Trophoblast cell (in vitro differentiated cells and primary cell): ENCODE measurements at regions not wholly inside any gene's neighbourhood (a gene's known extent, or its start where the extent isn't known, plus 50 kb on each side); places are given as distances from the start of the nearest gene placed in this dataset.

ENCODE experiments used
- DNase-seq, 2 donors: peaks; one replicate each; pipeline ENCODE4 v3.0.0-alpha.2; 2016
- H2AFZ ChIP-seq: 2 replicates; pipeline ENCODE4 v1.6.1; 2013; ENCODE audit warnings: low read length, moderate library complexity, mild to moderate bottlenecking; ENCODE audit not compliant: insufficient read depth, poor library complexity
- H2AK5ac ChIP-seq: 2 replicates; pipeline ENCODE4 v1.6.1; 2013; ENCODE audit warnings: mild to moderate bottlenecking, low read length
- H2BK120ac ChIP-seq: 2 replicates; pipeline ENCODE4 v1.6.1; 2013; ENCODE audit warnings: low read length, mild to moderate bottlenecking, moderate library complexity; ENCODE audit not compliant: insufficient read depth, poor library complexity
- H2BK12ac ChIP-seq: 2 replicates; pipeline ENCODE4 v1.6.1; 2013; ENCODE audit warnings: mild to moderate bottlenecking, low read length, moderate library complexity
- H2BK5ac ChIP-seq: 2 replicates; pipeline ENCODE4 v1.6.1; 2013; ENCODE audit warnings: low read length, low read depth, moderate library complexity, mild to moderate bottlenecking; ENCODE audit not compliant: poor library complexity
- H3K14ac ChIP-seq: 2 replicates; pipeline ENCODE4 v1.6.1; 2013; ENCODE audit warnings: mild to moderate bottlenecking, low read length
- H3K18ac ChIP-seq: 2 replicates; pipeline ENCODE4 v1.6.1; 2013; ENCODE audit warnings: mild to moderate bottlenecking, low read length
- H3K23ac ChIP-seq: 2 replicates; pipeline ENCODE4 v1.6.1; 2013; ENCODE audit warnings: low read length
- H3K27ac ChIP-seq: 2 replicates; pipeline ENCODE4 v1.5.1; 2013; ENCODE audit warnings: low read depth, mild to moderate bottlenecking, inconsistent platforms, low read length, moderate library complexity
- H3K27me3 ChIP-seq: 2 replicates; pipeline ENCODE4 v1.6.1; 2013; ENCODE audit warnings: inconsistent platforms, mild to moderate bottlenecking, low read length, moderate library complexity; ENCODE audit not compliant: insufficient read depth
- H3K36me3 ChIP-seq, 2 experiments: 1 replicate in 1 of 2; 2 replicates in 1 of 2; pipeline ENCODE4 v1.6.1; 2013; ENCODE audit warnings: low read length in 2 of 2, mild to moderate bottlenecking in 2 of 2, moderate library complexity in 1 of 2; ENCODE audit not compliant: insufficient read depth in 2 of 2, control insufficient read depth in 1 of 2
- H3K4ac ChIP-seq: 2 replicates; pipeline ENCODE4 v1.6.1; 2013; ENCODE audit warnings: low read depth, mild to moderate bottlenecking, low read length, moderate library complexity
- H3K4me1 ChIP-seq, 2 experiments: 1 replicate in 1 of 2; 2 replicates in 1 of 2; pipeline ENCODE4 v1.6.1; 2013; ENCODE audit warnings: low read length in 2 of 2, mild to moderate bottlenecking in 2 of 2, moderate library complexity in 1 of 2; ENCODE audit not compliant: insufficient read depth in 2 of 2, control insufficient read depth in 1 of 2
- H3K4me2 ChIP-seq: 2 replicates; pipeline ENCODE4 v1.6.1; 2013; ENCODE audit warnings: inconsistent platforms, mild to moderate bottlenecking, low read length, moderate library complexity
- H3K4me3 ChIP-seq: 2 replicates; pipeline ENCODE4 v1.5.1; 2013; ENCODE audit warnings: mild to moderate bottlenecking, low read depth, low read length, inconsistent platforms
- H3K79me1 ChIP-seq: one replicate; pipeline ENCODE4 v1.6.1; 2013; ENCODE audit warnings: low read length
- H3K79me2 ChIP-seq: 2 replicates; pipeline ENCODE4 v1.6.1; 2013; ENCODE audit warnings: low read length, mild to moderate bottlenecking; ENCODE audit not compliant: control insufficient read depth, insufficient read depth, poor library complexity
- H3K9ac ChIP-seq: 2 replicates; pipeline ENCODE4 v1.6.1; 2013; ENCODE audit warnings: mild to moderate bottlenecking, low read length
- H3K9me3 ChIP-seq: 2 replicates; pipeline ENCODE4 v1.6.1; 2013; ENCODE audit warnings: low read depth, mild to moderate bottlenecking, control low read depth, inconsistent platforms, low read length; ENCODE audit not compliant: insufficient read depth
- H4K12ac ChIP-seq: 2 replicates; pipeline ENCODE4 v1.6.1; 2013; ENCODE audit warnings: low read depth, mild to moderate bottlenecking, low read length, moderate library complexity
- H4K8ac ChIP-seq: 2 replicates; pipeline ENCODE4 v1.6.1; 2013; ENCODE audit warnings: low read depth, mild to moderate bottlenecking, low read length, moderate library complexity
- H4K91ac ChIP-seq: one replicate; pipeline ENCODE4 v1.6.1; 2013; ENCODE audit warnings: low read depth, mild to moderate bottlenecking, low read length, moderate library complexity
- WGBS: extraction: QIAGEN DNeasy Blood & Tissue Kit; methylation state at CpG from one replicate; pipeline ENCODE4 v1.1.7; 2013; ENCODE audit warnings: missing lambda C conversion rate; ENCODE audit not compliant: insufficient read length, insufficient coverage; ENCODE audit errors: extremely low coverage; 5-methylcytosine and 5-hydroxymethylcytosine counted together

DNA sequence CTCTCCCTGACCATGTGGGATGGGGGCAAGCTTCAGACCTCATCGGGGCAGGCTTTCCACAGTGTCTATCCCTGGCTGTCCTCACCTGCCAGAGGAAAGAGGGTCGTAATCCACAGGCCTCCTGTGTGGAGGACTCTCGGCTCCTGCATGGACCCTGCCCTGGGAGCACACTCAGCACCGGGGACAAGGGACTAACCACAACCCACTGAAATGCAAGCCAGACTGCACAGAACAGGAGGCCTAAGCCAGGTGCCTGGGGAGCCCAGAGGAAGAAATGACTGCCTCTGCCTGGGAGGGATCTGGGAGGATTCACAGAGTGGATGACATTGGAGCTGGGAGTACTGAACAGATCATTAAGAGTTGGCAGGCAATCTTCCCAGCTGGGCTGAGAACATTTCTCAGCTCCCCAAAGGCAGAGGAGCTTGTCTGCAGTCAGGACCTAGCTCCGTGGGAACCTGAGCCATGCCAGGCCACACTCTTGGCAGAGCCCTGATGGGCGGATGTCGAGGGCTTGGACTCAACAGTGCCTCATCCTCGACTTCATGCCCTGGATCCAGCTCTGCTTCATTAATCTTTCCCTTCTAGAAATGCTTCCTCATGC, 213.4 kb downstream of the USP6NL start:
- no peak overlapping the region for H2BK120ac ChIP-seq
- H2AFZ ChIP-seq = no peak overlapping the region
- H3K4ac ChIP-seq = no peak overlapping the region
- H4K91ac ChIP-seq = no peak overlapping the region
- no peak for DNase-seq
- H4K8ac ChIP-seq = no peak overlapping the region
- no peak overlapping the region for H3K27ac ChIP-seq
- no CpG with 5 or more reads among the region's 8 CpGs for WGBS
- no peaks in the 10 kb centered on the region for H3K27me3 ChIP-seq
- H3K9ac ChIP-seq = no peak overlapping the region
- no peaks in the 10 kb centered on the region for H3K36me3 ChIP-seq
- H4K12ac ChIP-seq = no peak overlapping the region
- H3K79me1 ChIP-seq = no peaks in the 10 kb centered on the region
- no peak overlapping the region for H2AK5ac ChIP-seq
- H3K9me3 ChIP-seq = peaks cover 3% of the 10 kb centered on the region
- no peak overlapping the region for H3K18ac ChIP-seq
- H3K14ac ChIP-seq = no peak overlapping the region
- no peak overlapping the region for H3K4me3 ChIP-seq
- no peak overlapping the region for H3K23ac ChIP-seq
- no peak overlapping the region for H2BK5ac ChIP-seq
- H2BK12ac ChIP-seq = no peak overlapping the region
- H3K79me2 ChIP-seq = no peaks in the 10 kb centered on the region
- no peak overlapping the region for H3K4me2 ChIP-seq
- H3K4me1 ChIP-seq = peaks cover 0 to 1% of the 10 kb centered on the region in 2 experiments

DNA sequence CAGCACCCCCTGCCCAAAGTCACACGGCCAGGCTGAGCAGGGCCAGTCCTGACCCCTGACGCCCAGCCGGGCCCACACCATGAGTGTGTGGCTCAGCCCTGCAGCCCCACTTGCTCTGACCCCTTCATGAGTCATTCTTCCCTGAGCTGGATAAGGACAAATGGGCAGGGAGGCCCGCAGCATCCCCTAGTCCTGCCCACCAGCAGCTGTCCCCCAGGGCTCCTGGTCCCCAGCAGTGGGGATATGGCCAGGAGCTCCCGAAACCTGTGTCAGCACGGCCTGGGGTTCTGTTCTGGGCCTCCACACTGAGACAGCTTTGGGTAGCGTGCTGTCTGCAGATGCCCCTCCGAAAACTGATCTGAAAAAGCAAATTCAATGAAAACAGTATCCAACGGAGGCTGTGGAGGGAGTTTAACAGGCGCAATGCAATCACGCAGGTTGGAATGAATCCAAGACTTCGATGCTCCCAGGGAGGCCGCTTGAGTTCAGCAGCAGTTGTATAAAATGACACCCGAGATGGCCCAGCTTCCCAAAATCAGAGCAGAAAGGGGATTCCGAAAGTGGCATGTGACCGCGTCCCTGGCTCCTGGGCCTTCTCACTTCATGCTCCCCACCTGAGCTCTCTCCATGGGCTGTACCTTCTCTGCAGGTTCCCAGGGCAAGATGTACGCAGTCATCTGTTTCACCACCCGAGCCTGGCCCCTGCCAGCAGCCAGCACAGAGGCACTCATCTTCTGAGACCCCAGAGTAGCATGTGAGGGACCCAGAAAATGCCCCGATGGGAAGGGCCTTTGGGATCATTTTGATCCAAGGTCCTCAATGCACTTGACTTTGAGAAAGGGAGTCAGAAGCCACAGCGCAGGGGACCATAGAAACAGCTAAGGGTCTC, 214.1 kb downstream of the USP6NL start:
- H3K27ac ChIP-seq = no peak overlapping the region
- no peak overlapping the region for H4K91ac ChIP-seq
- H2AFZ ChIP-seq = no peak overlapping the region
- no peak overlapping the region for H2BK12ac ChIP-seq
- H3K23ac ChIP-seq = no peak overlapping the region
- peaks cover 3% of the 10 kb centered on the region for H3K9me3 ChIP-seq
- H3K27me3 ChIP-seq = no peaks in the 10 kb centered on the region
- H3K4me3 ChIP-seq = no peak overlapping the region
- no peak overlapping the region for H3K9ac ChIP-seq
- H2AK5ac ChIP-seq = no peak overlapping the region
- DNase-seq = no peak
- H3K14ac ChIP-seq = no peak overlapping the region
- no peak overlapping the region for H4K12ac ChIP-seq
- no peaks in the 10 kb centered on the region for H3K36me3 ChIP-seq
- H2BK120ac ChIP-seq = no peak overlapping the region
- H4K8ac ChIP-seq = no peak overlapping the region
- H3K4me1 ChIP-seq = peaks cover 0 to 1% of the 10 kb centered on the region in 2 experiments
- no peak overlapping the region for H3K4ac ChIP-seq
- no CpG with 5 or more reads among the region's 21 CpGs for WGBS
- no peak overlapping the region for H3K4me2 ChIP-seq
- H2BK5ac ChIP-seq = no peak overlapping the region
- no peaks in the 10 kb centered on the region for H3K79me2 ChIP-seq
- H3K18ac ChIP-seq = no peak overlapping the region
- no peaks in the 10 kb centered on the region for H3K79me1 ChIP-seq

DNA sequence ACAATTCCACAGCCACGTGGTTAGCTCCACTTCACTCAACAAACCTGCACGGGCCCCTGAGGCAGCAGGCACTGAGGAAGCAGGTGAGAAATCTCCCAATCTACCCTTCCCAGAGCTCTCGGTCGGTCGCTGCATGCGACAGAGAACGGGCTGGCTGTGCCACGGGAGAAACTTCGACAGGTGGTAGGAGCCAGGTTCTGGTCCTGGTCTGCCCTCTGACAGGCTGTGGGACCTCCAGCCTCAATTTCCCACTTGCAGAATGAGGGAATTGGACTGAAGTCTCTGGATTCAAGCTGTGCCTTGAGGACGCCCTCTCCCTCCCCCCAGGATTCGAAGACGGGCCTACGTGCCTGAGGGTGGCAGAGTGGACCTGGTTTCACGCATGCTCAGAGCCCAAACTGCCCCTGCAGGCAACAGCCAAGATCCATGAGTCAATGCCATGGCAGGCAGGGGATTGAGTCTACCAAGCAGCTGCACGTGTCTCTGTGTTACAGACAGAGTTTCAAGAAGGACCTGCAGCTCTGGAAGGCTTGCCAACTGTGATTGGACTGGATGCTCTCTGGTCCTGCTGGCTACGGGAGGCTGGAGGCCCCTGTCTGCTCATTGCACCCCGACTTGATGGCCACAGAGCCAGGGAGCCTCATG, 215.0 kb downstream of the USP6NL start:
- Histone ChIP-seq H2BK12ac (no peak overlapping the region), H3K9me3 (peaks cover 3% of the 10 kb centered on the region), H3K4me1 (no peaks in the 10 kb centered on the region), H4K12ac (no peak overlapping the region), H4K8ac (no peak overlapping the region), H3K27ac (no peak overlapping the region), H3K9ac (peak overlapping the region; percentile 3), H3K27me3 (no peaks in the 10 kb centered on the region), H2BK120ac (no peak overlapping the region), H2AFZ (no peak overlapping the region), H3K4me2 (no peak overlapping the region), H3K4me3 (no peak overlapping the region), H2AK5ac (no peak overlapping the region), H3K79me2 (no peaks in the 10 kb centered on the region), H3K23ac (no peak overlapping the region), H3K4ac (no peak overlapping the region), H3K18ac (no peak overlapping the region), H3K79me1 (no peaks in the 10 kb centered on the region), H2BK5ac (no peak overlapping the region), H3K14ac (no peak overlapping the region), H4K91ac (no peak overlapping the region), H3K36me3 (no peaks in the 10 kb centered on the region)
- no CpG with 5 or more reads among the region's 17 CpGs for WGBS
- DNase-seq = peak; percentile 61 to 62

DNA sequence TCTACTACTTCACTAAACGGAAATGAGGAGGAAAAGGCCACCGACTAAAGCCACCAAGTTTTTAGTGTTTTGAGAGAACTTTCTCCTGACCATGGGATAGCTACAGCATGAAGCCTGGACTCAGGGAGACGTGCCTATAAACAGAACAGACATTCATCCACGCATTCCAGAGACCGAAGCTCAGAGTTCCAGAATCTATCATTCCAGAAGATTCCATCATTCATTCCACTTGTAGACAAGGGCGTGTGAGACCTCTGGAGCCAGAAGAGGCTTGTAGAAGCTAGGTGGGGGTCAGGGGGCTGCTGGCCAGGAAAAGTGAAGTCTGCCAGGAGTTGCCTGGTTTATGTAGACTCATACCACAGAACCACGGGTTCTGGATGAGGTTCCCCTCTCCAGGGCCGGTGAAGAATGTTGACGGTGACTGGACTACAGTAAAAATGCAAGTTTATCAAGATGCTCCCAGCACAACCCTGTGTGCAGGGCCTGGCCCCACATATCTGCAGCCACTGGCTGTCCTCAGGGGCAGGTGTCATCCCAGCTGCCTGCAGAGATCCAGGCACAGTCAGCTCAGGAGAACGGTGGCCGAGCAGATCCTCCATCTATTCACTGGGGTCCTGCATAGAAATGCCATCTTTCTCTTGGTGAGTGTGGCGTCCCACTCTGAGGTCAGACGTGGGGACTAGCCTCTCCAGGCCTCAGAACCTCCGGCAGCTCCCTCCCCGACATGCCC, 215.7 kb downstream of the USP6NL start:
- H3K4me1 ChIP-seq = no peaks in the 10 kb centered on the region
- no peak overlapping the region for H3K18ac ChIP-seq
- peak; percentile 71 to 72 for DNase-seq
- no peak overlapping the region for H4K12ac ChIP-seq
- no peak overlapping the region for H2AK5ac ChIP-seq
- H2BK5ac ChIP-seq = no peak overlapping the region
- H3K9me3 ChIP-seq = peaks cover 3% of the 10 kb centered on the region
- no peak overlapping the region for H4K8ac ChIP-seq
- no peak overlapping the region for H2AFZ ChIP-seq
- H3K4ac ChIP-seq = no peak overlapping the region
- H3K14ac ChIP-seq = no peak overlapping the region
- H2BK12ac ChIP-seq = no peak overlapping the region
- no CpG with 5 or more reads among the region's 15 CpGs for WGBS
- no peaks in the 10 kb centered on the region for H3K27me3 ChIP-seq
- H4K91ac ChIP-seq = no peak overlapping the region
- H3K79me1 ChIP-seq = no peaks in the 10 kb centered on the region
- no peaks in the 10 kb centered on the region for H3K79me2 ChIP-seq
- H3K4me3 ChIP-seq = no peak overlapping the region
- H2BK120ac ChIP-seq = no peak overlapping the region
- no peak overlapping the region for H3K4me2 ChIP-seq
- H3K27ac ChIP-seq = no peak overlapping the region
- H3K9ac ChIP-seq = no peak overlapping the region
- no peak overlapping the region for H3K23ac ChIP-seq
- no peaks in the 10 kb centered on the region for H3K36me3 ChIP-seq
